ENCODE measurements at regions not wholly inside any gene's neighbourhood (a gene's known extent, or its start where the extent isn't known, plus 50 kb on each side); places are given as distances from the start of the nearest gene placed in this dataset.
"Not testable (repeated sequence)": the region's sequence is repeated elsewhere in the genome, so short reads cannot be mapped to it uniquely, and the experiment has no call there.

DNA sequence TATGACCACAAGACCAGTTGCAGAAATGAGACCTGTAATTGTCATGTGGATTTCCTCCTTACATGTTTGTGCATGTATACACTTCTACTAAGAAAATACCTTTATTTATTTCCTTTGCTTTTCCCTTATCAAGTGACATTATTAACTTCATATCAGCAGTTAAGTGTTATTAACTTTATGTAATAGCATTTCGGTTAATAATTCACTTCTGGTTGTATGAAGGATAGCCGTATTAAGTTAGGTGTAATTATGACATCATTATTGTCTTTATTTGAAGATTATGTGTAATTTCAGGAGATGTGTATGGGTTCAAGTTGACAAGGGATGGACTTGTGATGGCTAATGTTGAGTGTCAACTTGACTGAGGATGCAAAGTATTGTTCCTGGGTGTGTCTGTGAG is 881.2 kb upstream of the ATXN8OS start:
- TF ChIP-seq, protein P1, sequence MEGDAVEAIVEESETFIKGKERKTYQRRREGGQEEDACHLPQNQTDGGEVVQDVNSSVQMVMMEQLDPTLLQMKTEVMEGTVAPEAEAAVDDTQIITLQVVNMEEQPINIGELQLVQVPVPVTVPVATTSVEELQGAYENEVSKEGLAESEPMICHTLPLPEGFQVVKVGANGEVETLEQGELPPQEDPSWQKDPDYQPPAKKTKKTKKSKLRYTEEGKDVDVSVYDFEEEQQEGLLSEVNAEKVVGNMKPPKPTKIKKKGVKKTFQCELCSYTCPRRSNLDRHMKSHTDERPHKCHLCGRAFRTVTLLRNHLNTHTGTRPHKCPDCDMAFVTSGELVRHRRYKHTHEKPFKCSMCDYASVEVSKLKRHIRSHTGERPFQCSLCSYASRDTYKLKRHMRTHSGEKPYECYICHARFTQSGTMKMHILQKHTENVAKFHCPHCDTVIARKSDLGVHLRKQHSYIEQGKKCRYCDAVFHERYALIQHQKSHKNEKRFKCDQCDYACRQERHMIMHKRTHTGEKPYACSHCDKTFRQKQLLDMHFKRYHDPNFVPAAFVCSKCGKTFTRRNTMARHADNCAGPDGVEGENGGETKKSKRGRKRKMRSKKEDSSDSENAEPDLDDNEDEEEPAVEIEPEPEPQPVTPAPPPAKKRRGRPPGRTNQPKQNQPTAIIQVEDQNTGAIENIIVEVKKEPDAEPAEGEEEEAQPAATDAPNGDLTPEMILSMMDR (IDR thresholded peaks at IDR 0.05; ENCODE audit: low read depth, low read length, missing control alignments): no peak
- DNase-seq (ENCODE audit: low read depth): no peak
- no peak overlapping the region for H3K4me3 ChIP-seq (ENCODE audit: low read depth, low read length)

DNA sequence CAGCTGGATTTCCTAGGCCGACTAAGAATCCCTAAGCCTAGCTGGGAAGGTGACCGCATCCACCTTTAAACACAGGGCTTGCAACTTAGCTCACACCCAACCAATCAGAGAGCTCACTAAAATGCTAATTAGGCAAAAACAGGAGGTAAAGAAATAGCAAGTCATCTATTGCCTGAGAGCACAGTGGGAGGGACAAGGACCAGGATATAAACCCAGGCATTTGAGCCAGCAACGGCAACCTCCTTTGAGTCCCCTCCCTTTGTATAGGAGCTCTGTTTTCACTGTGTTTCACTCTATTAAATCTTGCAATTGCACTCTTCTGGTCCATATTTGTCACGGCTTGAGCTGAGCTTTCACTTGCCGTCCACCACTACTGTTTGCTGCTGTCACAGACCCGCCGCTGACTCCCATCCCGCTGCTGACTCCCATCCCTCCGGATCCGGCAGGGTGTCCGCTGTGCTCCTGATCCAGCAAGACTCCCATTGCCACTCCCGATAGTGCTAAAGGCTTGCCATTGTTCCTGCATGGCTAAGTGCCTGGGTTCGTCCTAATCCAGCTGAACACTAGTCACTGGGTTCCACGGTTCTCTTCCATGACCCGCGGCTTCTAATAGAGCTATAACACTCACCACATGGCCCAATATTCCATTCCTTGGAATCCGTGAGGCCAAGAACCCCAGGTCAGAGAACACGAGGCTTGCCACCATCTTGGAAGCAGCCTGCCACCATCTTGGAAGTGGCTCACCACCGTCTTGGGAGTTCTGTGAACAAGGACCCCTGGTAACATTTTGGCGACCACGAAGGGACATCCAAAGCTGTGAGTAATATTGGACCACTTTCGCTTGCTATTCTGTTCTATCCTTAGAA is 885.8 kb upstream of the ATXN8OS start:
- not testable (repeated sequence) for DNase-seq (ENCODE audit: low read depth); H3K4me3 ChIP-seq (ENCODE audit: low read depth, low read length)

DNA sequence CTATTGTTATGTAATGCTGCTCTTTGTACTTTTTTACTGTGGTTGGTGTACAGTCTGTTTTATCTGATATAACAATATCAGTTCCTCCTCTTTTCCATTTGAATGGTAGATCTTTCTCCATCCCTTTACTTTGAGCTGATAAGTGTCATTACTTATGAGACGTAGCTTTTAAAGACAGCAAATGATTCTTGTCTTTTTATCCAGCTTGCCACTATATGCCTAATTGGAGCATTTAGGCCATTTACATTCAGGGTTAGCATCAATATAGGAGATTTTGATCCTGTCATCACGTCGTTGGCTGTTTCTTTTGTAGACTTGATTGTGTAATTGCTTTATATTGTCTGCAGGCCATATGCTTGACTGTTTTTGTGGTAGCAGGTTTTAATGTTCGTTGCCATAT is 894.2 kb upstream of the ATXN8OS start:
- TF ChIP-seq, protein P1 (IDR thresholded peaks at IDR 0.05; ENCODE audit: low read depth, low read length, missing control alignments): no peak

GRCh38 chr13:69204620-69205019 is 903.0 kb upstream of the ATXN8OS start:
- H3K4me3 ChIP-seq (ENCODE audit: low read depth, low read length): no peak overlapping the region
- TF ChIP-seq, protein P1 (IDR thresholded peaks at IDR 0.05; ENCODE audit: low read depth, low read length, missing control alignments): no peak
- no peak for DNase-seq (ENCODE audit: low read depth)

More for the DNA sequence above, 894.2 kb upstream of the ATXN8OS start:
- no peak overlapping the region for H3K4me3 ChIP-seq (ENCODE audit: low read depth, low read length)
- no peak for DNase-seq (ENCODE audit: low read depth)

GRCh38 chr13:69202996-69203395 is 904.6 kb upstream of the ATXN8OS start:
- DNase-seq (ENCODE audit: low read depth): no peak
- TF ChIP-seq, protein P1 (IDR thresholded peaks at IDR 0.05; ENCODE audit: low read depth, low read length, missing control alignments): no peak
- H3K4me3 ChIP-seq (ENCODE audit: low read depth, low read length): no peak overlapping the region

DNA sequence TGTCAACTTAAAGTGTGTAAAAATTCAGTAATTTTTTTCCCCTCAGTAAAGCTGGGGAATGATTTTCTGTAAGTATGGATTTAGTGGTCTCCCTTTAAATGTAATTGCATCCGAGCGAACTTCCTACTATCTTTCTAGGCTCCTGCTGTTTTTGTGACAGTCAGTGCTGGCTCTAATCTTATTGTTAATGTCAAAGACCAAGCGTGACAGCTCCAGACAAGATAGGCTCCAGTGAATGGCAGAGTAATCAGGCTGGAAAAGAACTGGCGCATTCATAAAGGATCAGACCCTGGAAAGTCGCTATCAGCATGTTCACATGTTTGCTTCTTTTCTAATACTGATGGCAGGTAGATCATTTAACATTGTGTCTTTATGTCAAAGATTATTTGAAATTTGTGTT is 908.0 kb upstream of the ATXN8OS start:
- no peak overlapping the region for H3K4me3 ChIP-seq (ENCODE audit: low read depth, low read length)
- no peak for DNase-seq (ENCODE audit: low read depth)
- TF ChIP-seq, protein P1 (IDR thresholded peaks at IDR 0.05; ENCODE audit: low read depth, low read length, missing control alignments): no peak

- no peak for DNase-seq (ENCODE audit: low read depth)
- TF ChIP-seq, protein P1 (IDR thresholded peaks at IDR 0.05; ENCODE audit: low read depth, low read length, missing control alignments): no peak
- H3K4me3 ChIP-seq (ENCODE audit: low read depth, low read length): no peak overlapping the region
Observed at GRCh38 chr13:69198706-69199105, 908.9 kb upstream of the ATXN8OS start.

Measured in GM12864 (cell line).